ENCODE measurements at regions not wholly inside any gene's neighbourhood (a gene's known extent, or its start where the extent isn't known, plus 50 kb on each side); places are given as distances from the start of the nearest gene placed in this dataset.
"Not testable (repeated sequence)": the region's sequence is repeated elsewhere in the genome, so short reads cannot be mapped to it uniquely, and the experiment has no call there.

GRCh38 chr10:64334084-64334483, 812.9 kb downstream of the REEP3 start:
- H3K4me3 ChIP-seq (ENCODE audit: control insufficient read depth, low read depth, low read length), result no peak overlapping the region
- DNase-seq (ENCODE audit: low read depth), result no peak
- TF ChIP-seq CTCF (conservative IDR thresholded peaks at IDR 0.05; ENCODE audit: control insufficient read depth, insufficient read depth, low read depth, low read length), result no peak

- H3K4me3 ChIP-seq (ENCODE audit: control insufficient read depth, low read depth, low read length), result no peak overlapping the region
- DNase-seq (ENCODE audit: low read depth), result no peak
- TF ChIP-seq CTCF (conservative IDR thresholded peaks at IDR 0.05; ENCODE audit: control insufficient read depth, insufficient read depth, low read depth, low read length), result no peak
Observed at GRCh38 chr10:64344211-64344610, 823.0 kb downstream of the REEP3 start.

- no peak for TF ChIP-seq CTCF (conservative IDR thresholded peaks at IDR 0.05; ENCODE audit: control insufficient read depth, insufficient read depth, low read depth, low read length)
- DNase-seq (ENCODE audit: low read depth), result no peak
- H3K4me3 ChIP-seq (ENCODE audit: control insufficient read depth, low read depth, low read length), result no peak overlapping the region
Observed at GRCh38 chr10:64345856-64346255, 824.7 kb downstream of the REEP3 start.

- H3K4me3 ChIP-seq (ENCODE audit: control insufficient read depth, low read depth, low read length), result no peak overlapping the region
- DNase-seq (ENCODE audit: low read depth), result no peak
- TF ChIP-seq CTCF (conservative IDR thresholded peaks at IDR 0.05; ENCODE audit: control insufficient read depth, insufficient read depth, low read depth, low read length), result no peak
Observed at GRCh38 chr10:64346389-64346788, 825.2 kb downstream of the REEP3 start.

- no peak for DNase-seq (ENCODE audit: low read depth)
- no peak for TF ChIP-seq CTCF (conservative IDR thresholded peaks at IDR 0.05; ENCODE audit: control insufficient read depth, insufficient read depth, low read depth, low read length)
- H3K4me3 ChIP-seq (ENCODE audit: control insufficient read depth, low read depth, low read length), result no peak overlapping the region
Observed at GRCh38 chr10:64350665-64351064, 829.5 kb downstream of the REEP3 start.

- DNase-seq (ENCODE audit: low read depth), result no peak
- TF ChIP-seq CTCF (conservative IDR thresholded peaks at IDR 0.05; ENCODE audit: control insufficient read depth, insufficient read depth, low read depth, low read length), result no peak
- no peak overlapping the region for H3K4me3 ChIP-seq (ENCODE audit: control insufficient read depth, low read depth, low read length)
Observed at GRCh38 chr10:64358907-64359306, 837.7 kb downstream of the REEP3 start.

- DNase-seq (ENCODE audit: low read depth); H3K4me3 ChIP-seq (ENCODE audit: control insufficient read depth, low read depth, low read length): not testable (repeated sequence)
Observed at GRCh38 chr10:64360240-64360639, 839.0 kb downstream of the REEP3 start.

Measured in fibroblast of mammary gland (primary cell).